Lower lobe of right lung (tissue), 2 donors: ENCODE measurements at regions not wholly inside any gene's neighbourhood (a gene's known extent, or its start where the extent isn't known, plus 50 kb on each side); places are given as distances from the start of the nearest gene placed in this dataset.

Experiments used
- ATAC-seq, 2 donors: fragments of 200-7000 bp; cut with Tn5 transposase; one replicate each; pipeline ENCODE4 v1.9.1; 2020 to 2022; ENCODE audit warnings: mild to moderate bottlenecking in 2 of 2, moderate library complexity in 2 of 2
- DNase-seq: peaks from one replicate; pipeline ENCODE4 v3.0.0-alpha.2; 2020
- H3K27ac ChIP-seq: fragments of 200-600 bp; one replicate; pipeline ENCODE4 v1.8.0; 2022
- H3K27me3 ChIP-seq: fragments of 200-600 bp; one replicate; pipeline ENCODE4 v1.8.0; 2022; ENCODE audit warnings: low read depth
- H3K36me3 ChIP-seq: fragments of 200-600 bp; one replicate; pipeline ENCODE4 v1.8.0; 2022; ENCODE audit warnings: mild to moderate bottlenecking
- H3K4me1 ChIP-seq: fragments of 200-600 bp; one replicate; pipeline ENCODE4 v1.8.0; 2022
- H3K4me3 ChIP-seq: fragments of 200-600 bp; one replicate; pipeline ENCODE4 v1.8.0; 2022; ENCODE audit warnings: mild to moderate bottlenecking
- H3K9me3 ChIP-seq: fragments of 200-600 bp; one replicate; pipeline ENCODE4 v1.8.0; 2022
- CTCF ChIP-seq: fragments of 200-600 bp; IDR thresholded peaks from one replicate; pipeline ENCODE4 v1.8.0; 2022; ENCODE audit warnings: antibody characterized with exemption, mild to moderate bottlenecking
- intact Hi-C: fragments of 100-400 bp; cut with DNase I; formaldehyde crosslinking; loops from one replicate; pipeline ENCODE4 v1.11.0; 2022
- donor health status: DM: no; HTN: yes; CAD: no; lungs with severe emphysema.

DNA sequence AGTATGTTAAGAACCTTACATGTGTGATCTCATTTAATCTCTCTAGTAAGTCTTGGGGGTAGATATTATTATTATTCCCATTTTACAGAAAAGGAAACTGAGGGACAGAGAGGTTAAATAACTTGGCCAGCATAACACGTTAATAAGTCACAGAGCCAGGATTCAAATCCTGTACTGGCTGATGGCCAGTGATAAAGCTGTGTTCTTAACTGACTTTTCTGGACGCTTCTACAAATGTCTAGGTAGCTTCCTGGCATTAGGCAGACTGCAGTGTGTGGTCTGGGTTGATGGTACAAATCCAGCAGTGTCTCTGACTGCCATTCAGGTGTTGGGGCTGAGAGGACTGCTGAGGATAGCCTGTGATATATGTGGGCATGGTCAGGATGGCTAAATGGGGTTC, 125.8 kb upstream of the CXCL14 start:
- H3K9me3 ChIP-seq: no peaks in the 10 kb centered on the region
- no peaks in the 10 kb centered on the region for H3K4me1 ChIP-seq
- DNase-seq (no peak), ATAC-seq (no peak)
- intact Hi-C loops: no loop called here
- H3K27me3 ChIP-seq: no peaks in the 10 kb centered on the region
- TF ChIP-seq CTCF: no peak
- no peak overlapping the region for H3K4me3 ChIP-seq
- no peaks in the 10 kb centered on the region for H3K36me3 ChIP-seq
- no peak overlapping the region for H3K27ac ChIP-seq

GRCh38 chr5:135703016-135703550, 124.3 kb upstream of the CXCL14 start:
- Histone ChIP-seq H3K27ac (no peak overlapping the region), H3K4me3 (no peak overlapping the region), H3K9me3 (no peaks in the 10 kb centered on the region), H3K36me3 (no peaks in the 10 kb centered on the region), H3K4me1 (no peaks in the 10 kb centered on the region), H3K27me3 (no peaks in the 10 kb centered on the region)
- no peak for ATAC-seq
- TF ChIP-seq CTCF: no peak
- DNase-seq: no peak
- intact Hi-C loops: no loop called here

DNA sequence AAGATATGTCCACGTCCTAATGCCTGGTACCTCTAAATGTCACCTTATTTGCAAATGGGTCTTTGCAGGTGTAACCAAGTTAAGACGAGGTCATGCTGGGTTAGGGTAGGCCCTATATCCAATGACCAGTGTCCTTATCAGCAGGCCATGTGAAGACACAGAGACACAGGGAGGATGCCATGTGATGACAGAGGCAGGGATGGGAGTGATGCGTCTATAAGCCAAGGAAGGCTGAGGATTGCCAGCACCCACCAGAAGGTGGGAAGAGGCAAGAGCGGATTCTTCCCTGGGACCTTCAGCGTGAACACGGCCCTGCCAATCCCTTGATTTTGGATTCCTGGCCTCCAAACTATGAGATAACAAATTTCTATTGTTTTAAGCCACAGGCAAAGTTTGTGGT, 123.4 kb upstream of the CXCL14 start:
- no peaks in the 10 kb centered on the region for H3K9me3 ChIP-seq
- no peak for ATAC-seq
- no peak overlapping the region for H3K27ac ChIP-seq
- H3K4me3 ChIP-seq: no peak overlapping the region
- H3K4me1 ChIP-seq: no peaks in the 10 kb centered on the region
- no peak for TF ChIP-seq CTCF
- no peak for DNase-seq
- intact Hi-C loops: no loop called here
- no peaks in the 10 kb centered on the region for H3K36me3 ChIP-seq
- no peaks in the 10 kb centered on the region for H3K27me3 ChIP-seq

GRCh38 chr5:135700731-135701130, 121.9 kb upstream of the CXCL14 start:
- Histone ChIP-seq H3K4me3 (no peak overlapping the region), H3K9me3 (no peaks in the 10 kb centered on the region), H3K27ac (no peak overlapping the region), H3K4me1 (no peaks in the 10 kb centered on the region), H3K27me3 (no peaks in the 10 kb centered on the region), H3K36me3 (no peaks in the 10 kb centered on the region)
- DNase-seq: no peak
- intact Hi-C loops: no loop called here
- ATAC-seq: no peak
- TF ChIP-seq CTCF: no peak

- Histone ChIP-seq H3K27me3 (no peaks in the 10 kb centered on the region), H3K4me3 (no peak overlapping the region), H3K27ac (no peak overlapping the region), H3K36me3 (no peaks in the 10 kb centered on the region), H3K4me1 (no peaks in the 10 kb centered on the region), H3K9me3 (no peaks in the 10 kb centered on the region)
- TF ChIP-seq CTCF: no peak
- intact Hi-C loops: no loop called here
- ATAC-seq (no peak), DNase-seq (no peak)
These were observed 119.2 kb upstream of the CXCL14 start for GRCh38 chr5:135697959-135698345.
